ENCODE measurements at regions not wholly inside any gene's neighbourhood (a gene's known extent, or its start where the extent isn't known, plus 50 kb on each side); places are given as distances from the start of the nearest gene placed in this dataset.

DNA sequence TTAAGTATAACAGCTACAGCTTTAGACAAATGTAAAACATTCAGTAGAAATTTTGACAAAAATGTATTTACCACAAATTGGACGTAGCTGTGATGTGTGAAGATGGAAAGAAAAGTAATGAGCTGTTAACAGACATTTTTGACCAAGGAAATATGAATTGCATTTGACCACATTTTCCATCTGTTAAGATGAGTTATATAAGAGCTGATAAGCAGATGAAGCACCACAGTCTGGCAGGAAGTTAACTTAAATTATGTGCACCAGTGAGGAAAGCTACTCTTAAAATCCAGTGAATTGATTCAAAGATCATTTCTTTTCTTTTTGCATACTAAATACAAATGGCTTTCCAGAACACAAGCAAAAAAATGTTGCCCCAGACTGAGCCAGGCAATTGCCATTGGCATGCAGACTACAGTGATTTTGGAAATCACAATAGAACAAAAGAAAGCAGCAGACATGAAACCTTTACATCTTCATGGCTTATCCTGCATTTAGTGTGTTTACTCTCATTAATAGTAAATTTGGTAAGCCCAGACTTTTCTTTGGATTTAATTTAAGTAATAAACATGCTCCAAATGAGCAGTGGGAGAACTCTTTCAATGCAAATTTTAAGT, 493.7 kb downstream of the TMX3 start:
- Histone ChIP-seq H3K9me3 (replicated peaks) (no peaks in the 10 kb centered on the region), H3K27ac (replicated peaks) (no peak overlapping the region), H3K36me3 (no peaks in the 10 kb centered on the region), H3K4me1 (no peaks in the 10 kb centered on the region), H3K27me3 (ENCODE audit: low read depth) (no peaks in the 10 kb centered on the region), H3K4me3 (no peak overlapping the region)
- TF ChIP-seq, protein P1, sequence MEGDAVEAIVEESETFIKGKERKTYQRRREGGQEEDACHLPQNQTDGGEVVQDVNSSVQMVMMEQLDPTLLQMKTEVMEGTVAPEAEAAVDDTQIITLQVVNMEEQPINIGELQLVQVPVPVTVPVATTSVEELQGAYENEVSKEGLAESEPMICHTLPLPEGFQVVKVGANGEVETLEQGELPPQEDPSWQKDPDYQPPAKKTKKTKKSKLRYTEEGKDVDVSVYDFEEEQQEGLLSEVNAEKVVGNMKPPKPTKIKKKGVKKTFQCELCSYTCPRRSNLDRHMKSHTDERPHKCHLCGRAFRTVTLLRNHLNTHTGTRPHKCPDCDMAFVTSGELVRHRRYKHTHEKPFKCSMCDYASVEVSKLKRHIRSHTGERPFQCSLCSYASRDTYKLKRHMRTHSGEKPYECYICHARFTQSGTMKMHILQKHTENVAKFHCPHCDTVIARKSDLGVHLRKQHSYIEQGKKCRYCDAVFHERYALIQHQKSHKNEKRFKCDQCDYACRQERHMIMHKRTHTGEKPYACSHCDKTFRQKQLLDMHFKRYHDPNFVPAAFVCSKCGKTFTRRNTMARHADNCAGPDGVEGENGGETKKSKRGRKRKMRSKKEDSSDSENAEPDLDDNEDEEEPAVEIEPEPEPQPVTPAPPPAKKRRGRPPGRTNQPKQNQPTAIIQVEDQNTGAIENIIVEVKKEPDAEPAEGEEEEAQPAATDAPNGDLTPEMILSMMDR (IDR thresholded peaks at IDR 0.05; ENCODE audit: borderline replicate concordance): no peak
- intact Hi-C loops (cut with micrococcal nuclease): no loop called here
- DNase-seq: no peak

DNA sequence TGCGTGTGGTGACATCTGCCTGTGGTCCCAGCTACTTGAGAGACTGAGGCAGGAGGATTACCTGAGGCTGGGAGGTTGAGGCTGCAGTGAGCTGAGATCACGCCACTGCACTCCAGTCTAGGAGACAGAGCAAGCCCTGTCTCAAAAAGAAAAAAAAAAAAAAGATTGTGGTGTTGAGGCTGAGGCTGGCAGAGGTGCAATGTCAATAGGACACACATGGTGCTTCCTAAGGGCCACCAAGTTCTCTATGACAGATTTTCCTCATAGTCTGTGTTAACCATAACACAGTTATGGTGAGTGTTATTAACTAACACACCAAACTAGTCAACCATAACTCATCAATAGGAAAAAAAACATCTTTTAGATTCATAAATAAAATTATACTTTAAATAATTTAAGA, 494.4 kb downstream of the TMX3 start:
- Histone ChIP-seq H3K36me3 (no peaks in the 10 kb centered on the region), H3K9me3 (replicated peaks) (no peaks in the 10 kb centered on the region), H3K4me1 (no peaks in the 10 kb centered on the region), H3K4me3 (no peak overlapping the region), H3K27me3 (ENCODE audit: low read depth) (no peaks in the 10 kb centered on the region), H3K27ac (replicated peaks) (no peak overlapping the region)
- intact Hi-C loops (cut with micrococcal nuclease): no loop called here
- TF ChIP-seq, protein P1 (IDR thresholded peaks at IDR 0.05; ENCODE audit: borderline replicate concordance): no peak
- no peak for DNase-seq

DNA sequence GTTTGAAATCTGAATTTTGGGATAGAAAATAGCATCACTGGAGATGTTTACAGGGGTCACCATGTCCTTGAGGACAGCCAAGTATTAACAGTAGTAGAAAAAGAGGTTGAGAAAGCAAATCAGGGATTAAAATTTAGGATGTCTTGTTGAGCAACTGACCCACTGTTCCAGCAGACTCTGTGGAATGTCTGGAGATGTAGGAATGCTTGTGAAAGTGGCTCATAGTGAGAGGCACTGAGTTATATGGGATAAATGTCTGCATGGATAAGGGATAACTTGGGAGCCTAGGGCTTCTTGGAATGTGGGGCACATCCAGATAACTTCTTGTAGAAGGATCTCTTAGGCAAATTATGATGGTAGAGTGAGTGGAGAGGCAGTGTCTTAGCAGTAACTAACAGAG, 495.0 kb downstream of the TMX3 start:
- H3K4me3 ChIP-seq: no peak overlapping the region
- TF ChIP-seq, protein P1 (IDR thresholded peaks at IDR 0.05; ENCODE audit: borderline replicate concordance): no peak
- H3K9me3 ChIP-seq (replicated peaks): no peaks in the 10 kb centered on the region
- no peaks in the 10 kb centered on the region for H3K36me3 ChIP-seq
- no peak for DNase-seq
- no peak overlapping the region for H3K27ac ChIP-seq (replicated peaks)
- H3K4me1 ChIP-seq: no peaks in the 10 kb centered on the region
- intact Hi-C loops (cut with micrococcal nuclease): no loop called here
- H3K27me3 ChIP-seq (ENCODE audit: low read depth): no peaks in the 10 kb centered on the region

DNA sequence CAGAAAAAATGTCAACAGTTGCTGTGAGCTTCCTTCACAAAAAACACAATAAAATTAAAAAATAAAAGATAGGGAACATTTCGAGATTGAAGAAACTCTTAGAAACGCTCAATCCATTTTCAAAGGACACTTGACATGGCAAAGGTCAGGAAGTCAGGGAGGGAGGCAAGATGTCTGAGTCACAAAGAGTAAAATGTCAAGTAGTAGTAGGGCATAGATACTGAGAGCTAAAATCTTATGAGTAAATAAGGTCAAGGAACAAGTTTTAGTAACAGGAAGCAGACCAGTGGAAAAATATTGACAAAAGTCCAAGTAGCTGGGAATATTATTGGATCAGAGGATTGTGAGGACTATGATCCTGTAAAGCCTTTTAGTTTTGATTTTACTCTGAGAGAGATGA, 495.6 kb downstream of the TMX3 start:
- Histone ChIP-seq H3K9me3 (replicated peaks) (no peaks in the 10 kb centered on the region), H3K4me1 (no peaks in the 10 kb centered on the region), H3K27me3 (ENCODE audit: low read depth) (no peaks in the 10 kb centered on the region), H3K36me3 (no peaks in the 10 kb centered on the region), H3K27ac (replicated peaks) (no peak overlapping the region), H3K4me3 (no peak overlapping the region)
- DNase-seq: no peak
- TF ChIP-seq, protein P1 (IDR thresholded peaks at IDR 0.05; ENCODE audit: borderline replicate concordance): no peak
- intact Hi-C loops (cut with micrococcal nuclease): no loop called here

DNA sequence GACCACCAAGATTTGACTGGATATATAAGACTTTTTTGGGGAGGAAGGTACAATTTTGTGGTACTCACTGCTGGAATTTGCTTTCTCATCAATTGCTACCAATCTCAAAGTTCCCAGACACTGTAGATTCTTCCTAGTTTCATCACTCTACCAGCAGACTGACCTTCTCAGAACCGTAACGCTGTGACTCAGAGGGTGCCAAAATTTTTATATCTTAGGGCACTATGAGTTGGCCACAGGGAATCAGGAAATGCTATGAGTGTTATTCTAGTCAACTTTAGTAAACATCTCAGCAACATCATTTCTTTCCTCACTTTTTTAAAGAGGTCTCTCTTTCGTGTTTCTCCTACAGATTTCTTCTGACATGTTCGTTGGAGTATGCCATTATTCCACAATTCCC, 499.0 kb downstream of the TMX3 start:
- intact Hi-C loops (cut with micrococcal nuclease): no loop called here
- TF ChIP-seq, protein P1 (IDR thresholded peaks at IDR 0.05; ENCODE audit: borderline replicate concordance): no peak

More for the DNA sequence above, 499.0 kb downstream of the TMX3 start:
- DNase-seq: no peak
- no peaks in the 10 kb centered on the region for H3K36me3 ChIP-seq
- H3K9me3 ChIP-seq (replicated peaks): no peaks in the 10 kb centered on the region
- no peaks in the 10 kb centered on the region for H3K27me3 ChIP-seq (ENCODE audit: low read depth)
- no peak overlapping the region for H3K27ac ChIP-seq (replicated peaks)
- no peak overlapping the region for H3K4me3 ChIP-seq
- H3K4me1 ChIP-seq: no peaks in the 10 kb centered on the region
